ENCODE measurements at regions not wholly inside any gene's neighbourhood (a gene's known extent, or its start where the extent isn't known, plus 50 kb on each side); places are given as distances from the start of the nearest gene placed in this dataset.
"Not testable (repeated sequence)": the region's sequence is repeated elsewhere in the genome, so short reads cannot be mapped to it uniquely, and the experiment has no call there.

DNA sequence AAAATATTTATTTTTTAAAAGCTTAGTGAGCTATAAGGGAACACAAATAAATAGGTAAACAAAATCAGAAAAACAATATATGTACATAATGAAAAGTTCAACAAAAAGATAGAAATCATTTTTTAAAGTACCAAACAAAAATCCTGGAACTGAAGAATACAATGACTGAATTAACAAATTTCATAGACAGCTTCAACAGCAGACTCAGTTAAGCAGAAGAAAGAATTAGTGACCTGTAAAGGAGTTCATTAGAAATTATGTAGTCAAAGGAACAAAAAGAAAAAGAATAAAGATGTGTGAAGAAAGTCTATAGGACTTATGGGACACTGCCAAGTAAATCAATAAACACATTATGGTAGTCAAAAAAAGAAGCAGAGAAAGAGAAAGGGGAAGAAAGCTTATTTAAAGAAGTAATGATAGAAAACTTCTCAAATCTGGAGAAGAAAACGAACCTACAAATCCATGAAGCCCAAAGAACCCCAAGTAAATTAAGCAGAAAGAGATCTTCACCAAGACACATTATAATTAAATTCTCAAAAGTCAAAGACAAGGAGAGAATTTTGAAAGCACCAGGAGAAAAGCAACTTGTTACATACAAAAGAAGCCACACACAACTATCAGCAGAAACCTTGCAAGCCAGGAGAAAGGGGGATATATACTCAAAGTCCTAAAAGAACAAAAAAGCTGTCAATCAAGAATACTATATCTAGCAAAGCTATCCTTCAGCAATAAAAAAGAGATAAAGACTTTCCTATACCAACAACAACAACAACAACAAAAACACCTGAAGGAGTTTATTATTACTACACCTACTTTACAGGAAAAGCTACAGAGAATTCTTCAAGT is 338.9 kb downstream of the PTTG2 start:
- no peak overlapping the region for H3K27ac ChIP-seq
- no peak for TF ChIP-seq ZFX (IDR thresholded peaks at IDR 0.05)
- TF ChIP-seq, protein P1, sequence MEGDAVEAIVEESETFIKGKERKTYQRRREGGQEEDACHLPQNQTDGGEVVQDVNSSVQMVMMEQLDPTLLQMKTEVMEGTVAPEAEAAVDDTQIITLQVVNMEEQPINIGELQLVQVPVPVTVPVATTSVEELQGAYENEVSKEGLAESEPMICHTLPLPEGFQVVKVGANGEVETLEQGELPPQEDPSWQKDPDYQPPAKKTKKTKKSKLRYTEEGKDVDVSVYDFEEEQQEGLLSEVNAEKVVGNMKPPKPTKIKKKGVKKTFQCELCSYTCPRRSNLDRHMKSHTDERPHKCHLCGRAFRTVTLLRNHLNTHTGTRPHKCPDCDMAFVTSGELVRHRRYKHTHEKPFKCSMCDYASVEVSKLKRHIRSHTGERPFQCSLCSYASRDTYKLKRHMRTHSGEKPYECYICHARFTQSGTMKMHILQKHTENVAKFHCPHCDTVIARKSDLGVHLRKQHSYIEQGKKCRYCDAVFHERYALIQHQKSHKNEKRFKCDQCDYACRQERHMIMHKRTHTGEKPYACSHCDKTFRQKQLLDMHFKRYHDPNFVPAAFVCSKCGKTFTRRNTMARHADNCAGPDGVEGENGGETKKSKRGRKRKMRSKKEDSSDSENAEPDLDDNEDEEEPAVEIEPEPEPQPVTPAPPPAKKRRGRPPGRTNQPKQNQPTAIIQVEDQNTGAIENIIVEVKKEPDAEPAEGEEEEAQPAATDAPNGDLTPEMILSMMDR (conservative IDR thresholded peaks at IDR 0.05), result no peak

DNA sequence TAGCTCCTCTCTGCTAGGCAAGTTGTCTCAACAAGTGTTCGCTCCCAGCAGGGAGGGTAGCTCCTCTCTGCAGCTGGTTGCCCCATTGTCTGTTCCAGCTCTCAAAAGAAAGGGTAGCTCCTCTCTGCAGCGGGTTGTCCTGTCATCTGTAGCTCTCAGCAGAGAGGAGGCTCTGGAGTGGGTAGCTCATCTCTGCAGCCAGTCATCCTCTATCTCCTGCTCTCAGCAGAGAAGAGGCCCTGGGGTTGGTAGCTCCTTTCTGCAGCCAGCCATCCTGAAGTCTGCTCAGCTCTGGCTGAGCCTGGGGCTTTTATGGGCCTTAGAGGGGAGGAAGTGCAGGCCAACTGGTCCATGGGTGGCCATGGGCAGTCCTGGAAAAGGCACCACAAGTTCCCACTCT is 342.7 kb downstream of the PTTG2 start:
- no peak overlapping the region for H3K27ac ChIP-seq
- TF ChIP-seq ZFX (IDR thresholded peaks at IDR 0.05), result no peak
- TF ChIP-seq, protein P1 (conservative IDR thresholded peaks at IDR 0.05), result no peak

DNA sequence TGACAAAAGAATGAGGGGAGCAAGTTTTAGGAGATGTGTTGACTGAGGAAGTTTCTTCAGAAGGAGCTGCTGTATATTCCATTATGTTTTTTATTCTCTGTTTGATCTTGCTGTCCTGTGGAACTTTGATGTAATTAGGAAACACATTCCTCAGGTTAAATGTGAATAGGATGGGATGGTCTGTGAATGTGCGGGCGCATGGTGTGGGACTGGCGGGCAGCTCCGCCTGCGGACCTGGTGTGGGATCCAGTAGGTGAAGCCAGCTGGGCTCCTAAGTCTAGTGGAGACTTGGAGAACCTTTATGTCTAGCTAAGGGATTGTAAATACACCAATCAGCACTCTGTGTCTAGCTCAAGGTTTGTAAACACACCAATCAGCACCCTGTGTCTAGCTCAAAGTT is 344.3 kb downstream of the PTTG2 start:
- not testable (repeated sequence) for H3K27ac ChIP-seq

DNA sequence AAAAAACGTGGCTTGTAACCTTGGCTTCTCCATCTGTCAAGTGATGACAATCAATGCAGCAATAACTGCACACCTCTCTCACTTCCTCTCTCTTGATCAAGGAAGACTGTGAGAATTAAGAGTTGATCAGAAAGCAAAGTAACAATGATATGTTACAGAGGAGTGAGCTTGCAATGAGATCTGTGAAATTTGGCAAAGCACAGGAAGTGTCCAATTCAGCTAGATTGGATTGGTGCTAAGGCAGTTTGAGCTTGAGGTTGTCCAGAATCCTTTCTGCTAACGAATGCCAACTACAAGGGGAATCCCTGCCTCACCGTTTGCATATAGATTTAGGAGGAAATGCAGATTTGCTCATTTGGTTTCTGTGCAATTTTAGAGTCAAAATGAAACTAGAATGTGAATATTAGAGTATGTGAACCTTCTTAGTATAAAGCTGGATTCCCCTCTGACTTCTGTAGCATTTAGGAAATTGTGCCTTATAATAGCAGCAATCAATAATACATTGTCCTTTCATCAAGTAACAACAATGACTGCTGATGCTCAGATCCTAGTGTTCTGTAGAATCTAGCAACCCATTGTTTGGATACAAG is 346.4 kb downstream of the PTTG2 start:
- TF ChIP-seq, protein P1 (conservative IDR thresholded peaks at IDR 0.05), result no peak
- TF ChIP-seq ZFX (IDR thresholded peaks at IDR 0.05), result no peak
- no peak overlapping the region for H3K27ac ChIP-seq

DNA sequence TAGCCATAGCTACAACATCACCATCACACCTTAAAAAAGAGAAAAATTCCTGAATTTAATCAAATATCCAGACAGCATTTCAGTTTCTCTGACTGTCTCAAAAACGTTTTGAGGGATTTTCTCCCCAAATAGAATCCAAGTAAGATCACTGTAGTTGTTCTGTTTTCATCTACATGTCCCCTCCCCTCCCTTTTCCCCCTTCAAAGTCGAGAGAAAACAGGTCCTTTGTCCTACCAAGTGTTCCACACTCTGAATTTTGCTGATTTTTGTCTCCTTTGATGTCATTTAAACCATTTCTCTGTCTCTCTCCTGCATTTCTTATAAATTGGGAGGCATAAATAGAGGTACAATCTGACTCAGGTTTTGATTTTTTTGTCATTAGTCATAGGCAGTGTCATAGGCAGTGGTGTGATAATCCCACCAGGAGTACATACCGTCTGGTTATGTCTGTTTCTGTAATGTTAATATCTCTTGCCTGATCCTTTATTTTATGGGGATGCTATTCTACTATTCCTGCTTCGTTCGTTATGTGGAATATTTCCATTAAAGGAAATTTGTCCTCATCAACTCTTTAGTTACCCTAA is 348.6 kb downstream of the PTTG2 start:
- TF ChIP-seq, protein P1 (conservative IDR thresholded peaks at IDR 0.05), result no peak
- TF ChIP-seq ZFX (IDR thresholded peaks at IDR 0.05), result no peak
- no peak overlapping the region for H3K27ac ChIP-seq

DNA sequence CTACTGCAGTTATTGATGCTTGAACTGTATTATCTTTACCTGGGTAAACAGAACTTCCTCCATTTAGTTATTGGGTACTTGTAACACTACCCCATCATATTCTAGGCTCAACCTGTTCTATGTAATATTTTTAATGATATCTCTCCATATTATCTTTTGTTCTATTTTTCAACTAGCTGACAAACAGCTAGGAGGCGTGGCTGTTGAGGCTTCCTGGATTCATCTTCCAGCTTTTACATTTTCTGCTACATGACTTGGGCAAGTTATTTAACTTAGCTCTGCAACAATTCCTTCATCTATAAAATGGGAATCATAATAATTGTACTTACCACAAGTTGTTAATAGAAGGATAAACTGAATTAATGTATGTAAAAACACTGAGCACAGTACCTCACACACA is 349.3 kb downstream of the PTTG2 start:
- no peak for TF ChIP-seq ZFX (IDR thresholded peaks at IDR 0.05)
- TF ChIP-seq, protein P1 (conservative IDR thresholded peaks at IDR 0.05), result no peak
- H3K27ac ChIP-seq, result no peak overlapping the region

DNA sequence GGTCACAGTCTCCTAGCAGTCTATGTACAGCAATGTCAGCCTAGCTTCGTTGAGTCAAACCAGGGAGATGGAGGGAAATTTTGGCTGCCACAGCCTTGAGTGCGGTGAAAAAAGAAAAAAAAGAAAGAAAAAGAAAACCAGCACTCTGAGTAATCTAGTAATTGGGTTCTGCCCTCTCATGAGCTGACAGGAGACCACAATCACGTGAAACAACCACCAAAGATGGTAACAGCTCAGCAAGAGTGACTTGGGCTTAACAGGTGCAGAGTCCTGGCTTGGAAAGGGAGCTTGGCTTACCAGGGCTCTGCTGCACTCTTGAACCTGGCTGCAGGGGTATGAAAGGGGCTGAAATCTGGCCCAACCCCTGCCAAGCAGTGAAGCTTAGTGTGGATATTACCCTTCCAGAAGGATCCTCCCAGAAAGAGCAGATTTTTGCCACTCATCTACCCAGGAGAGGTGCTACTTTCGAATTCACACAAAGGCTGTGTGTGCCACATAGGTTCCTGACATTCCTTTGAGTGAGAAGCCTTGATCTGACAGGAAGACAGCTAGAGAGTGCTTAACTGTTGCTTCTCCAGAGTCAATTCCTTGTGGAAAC is 350.3 kb downstream of the PTTG2 start:
- H3K27ac ChIP-seq, result no peak overlapping the region
- TF ChIP-seq, protein P1 (conservative IDR thresholded peaks at IDR 0.05), result no peak
- no peak for TF ChIP-seq ZFX (IDR thresholded peaks at IDR 0.05)

All from C4-2B (cell line).